H7 (cell line): ENCODE measurements at regions not wholly inside any gene's neighbourhood (a gene's known extent, or its start where the extent isn't known, plus 50 kb on each side); places are given as distances from the start of the nearest gene placed in this dataset.

Experiments
- DNase-seq: peaks from one replicate; pipeline ENCODE4 v3.0.0; 2012
- H3K27me3 ChIP-seq: 2 replicates; pipeline ENCODE4 v1.6.0; 2011; ENCODE audit warnings: mild to moderate bottlenecking, low read length; ENCODE audit not compliant: control insufficient read depth, insufficient read depth
- H3K36me3 ChIP-seq: replicated peaks from 2 replicates; pipeline ENCODE4 v1.5.1; 2011; ENCODE audit warnings: low read length; ENCODE audit not compliant: control insufficient read depth, insufficient read depth
- H3K4me3 ChIP-seq: 2 replicates; pipeline ENCODE4 v1.5.1; 2011; ENCODE audit warnings: low read depth, mild to moderate bottlenecking, control low read depth, low read length, moderate library complexity; ENCODE audit not compliant: insufficient read depth

DNA sequence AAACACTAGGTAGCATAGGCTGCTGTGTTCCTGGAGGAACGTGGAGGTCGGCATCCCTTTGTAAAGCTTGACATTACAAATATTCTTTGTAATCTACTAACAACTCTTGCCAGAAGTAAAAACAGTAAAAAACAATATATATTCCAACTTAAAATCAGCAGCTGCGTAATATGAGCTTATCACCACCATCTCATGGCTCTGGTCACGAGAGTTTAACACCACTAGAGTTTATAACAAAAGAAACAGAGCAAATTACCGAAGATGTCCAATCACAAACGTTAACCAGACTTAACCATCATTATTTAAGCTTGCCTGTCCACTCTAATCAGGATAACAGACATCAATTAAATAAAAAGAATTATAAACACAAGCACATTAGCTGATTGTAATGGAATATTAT is 236.7 kb downstream of the PCDH7 start:
- no peaks in the 10 kb centered on the region for H3K27me3 ChIP-seq
- no peaks in the 10 kb centered on the region for H3K36me3 ChIP-seq

GRCh38 chr4:30957706-30958105 is 237.5 kb downstream of the PCDH7 start:
- no peak for DNase-seq
- Histone ChIP-seq H3K36me3 (no peaks in the 10 kb centered on the region), H3K27me3 (no peaks in the 10 kb centered on the region), H3K4me3 (no peak overlapping the region)

More for the DNA sequence above, 236.7 kb downstream of the PCDH7 start:
- no peak overlapping the region for H3K4me3 ChIP-seq
- no peak for DNase-seq

GRCh38 chr4:30959781-30960485 is 239.8 kb downstream of the PCDH7 start:
- DNase-seq, result no peak
- Histone ChIP-seq H3K4me3 (no peak overlapping the region), H3K27me3 (no peaks in the 10 kb centered on the region), H3K36me3 (no peaks in the 10 kb centered on the region)

DNA sequence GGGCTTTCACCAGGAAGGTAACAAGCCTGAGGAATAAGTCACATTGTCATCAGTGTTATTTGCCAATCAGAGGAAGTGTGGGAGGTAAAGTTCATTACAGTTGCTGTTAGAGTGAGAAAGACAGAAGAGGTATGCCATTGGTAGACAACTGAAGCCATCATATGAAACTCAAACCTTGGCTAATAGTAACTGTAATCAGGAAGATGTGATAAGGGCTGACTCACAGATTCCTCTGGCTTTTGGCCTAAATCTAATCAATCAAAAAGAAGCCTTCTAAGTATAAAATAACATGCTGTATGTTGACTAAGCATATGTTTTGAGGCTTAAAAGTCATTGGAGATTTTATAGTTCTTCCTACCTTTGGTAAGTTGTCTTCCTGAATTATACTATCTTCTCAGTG is 242.8 kb downstream of the PCDH7 start:
- H3K27me3 ChIP-seq, result no peaks in the 10 kb centered on the region
- no peaks in the 10 kb centered on the region for H3K36me3 ChIP-seq
- H3K4me3 ChIP-seq, result no peak overlapping the region
- no peak for DNase-seq

DNA sequence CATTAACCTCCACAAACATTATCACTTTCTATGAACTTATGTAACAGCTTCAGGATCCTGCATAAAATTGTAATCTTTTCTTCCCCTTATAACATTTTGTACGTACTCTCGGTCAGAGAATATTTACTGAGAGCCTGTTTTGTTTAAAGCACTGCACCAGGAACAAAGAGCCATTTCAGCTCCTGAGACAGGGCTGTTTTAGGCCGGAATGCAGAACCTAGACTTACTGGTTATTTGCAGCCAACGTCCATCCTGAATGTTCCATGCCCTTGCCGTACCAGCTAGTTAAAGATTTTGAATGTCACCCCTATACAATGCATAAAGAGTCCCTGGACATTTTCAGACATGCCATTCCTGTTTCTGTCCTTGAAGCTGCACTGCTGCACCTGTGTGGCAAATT is 248.8 kb downstream of the PCDH7 start:
- Histone ChIP-seq H3K36me3 (no peaks in the 10 kb centered on the region), H3K27me3 (no peaks in the 10 kb centered on the region), H3K4me3 (no peak overlapping the region)
- no peak for DNase-seq

- no peak for DNase-seq
- H3K36me3 ChIP-seq, result no peaks in the 10 kb centered on the region
- no peaks in the 10 kb centered on the region for H3K27me3 ChIP-seq
- H3K4me3 ChIP-seq, result no peak overlapping the region
Observed at GRCh38 chr4:30972542-30972941, 252.4 kb downstream of the PCDH7 start.

GRCh38 chr4:30973993-30974392 is 253.8 kb downstream of the PCDH7 start:
- DNase-seq, result no peak
- H3K36me3 ChIP-seq, result no peaks in the 10 kb centered on the region
- H3K4me3 ChIP-seq, result no peak overlapping the region
- no peaks in the 10 kb centered on the region for H3K27me3 ChIP-seq

GRCh38 chr4:30979402-30979801 is 259.2 kb downstream of the PCDH7 start:
- DNase-seq, result no peak
- Histone ChIP-seq H3K36me3 (no peaks in the 10 kb centered on the region), H3K4me3 (no peak overlapping the region), H3K27me3 (no peaks in the 10 kb centered on the region)

- no peak for DNase-seq
- no peak overlapping the region for H3K4me3 ChIP-seq
- H3K27me3 ChIP-seq, result no peaks in the 10 kb centered on the region
- no peaks in the 10 kb centered on the region for H3K36me3 ChIP-seq
Observed at GRCh38 chr4:30989508-30989907, 269.3 kb downstream of the PCDH7 start.

DNA sequence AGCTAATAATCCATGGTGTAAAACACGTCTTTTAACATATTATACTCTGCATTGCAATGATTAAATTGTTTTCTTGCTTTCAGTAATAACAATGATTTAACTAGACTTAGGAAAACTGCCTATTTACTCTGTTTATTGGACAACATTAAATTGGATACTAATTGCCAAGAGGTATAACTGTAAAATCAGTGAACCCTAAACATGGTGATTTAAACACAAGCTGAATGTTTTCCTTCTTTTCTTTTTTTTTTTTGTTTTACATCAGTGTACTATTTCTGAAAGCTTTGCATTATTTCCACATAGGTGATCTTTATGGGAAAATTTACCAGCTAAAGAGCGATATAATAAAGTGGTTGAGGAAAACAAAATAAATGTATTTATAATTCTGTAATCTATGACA is 276.7 kb downstream of the PCDH7 start:
- no peaks in the 10 kb centered on the region for H3K36me3 ChIP-seq
- H3K27me3 ChIP-seq, result no peaks in the 10 kb centered on the region
- no peak for DNase-seq
- no peak overlapping the region for H3K4me3 ChIP-seq

- no peaks in the 10 kb centered on the region for H3K36me3 ChIP-seq
- DNase-seq, result no peak
- no peak overlapping the region for H3K4me3 ChIP-seq
- no peaks in the 10 kb centered on the region for H3K27me3 ChIP-seq
Observed at GRCh38 chr4:31005037-31005436, 284.9 kb downstream of the PCDH7 start.

DNA sequence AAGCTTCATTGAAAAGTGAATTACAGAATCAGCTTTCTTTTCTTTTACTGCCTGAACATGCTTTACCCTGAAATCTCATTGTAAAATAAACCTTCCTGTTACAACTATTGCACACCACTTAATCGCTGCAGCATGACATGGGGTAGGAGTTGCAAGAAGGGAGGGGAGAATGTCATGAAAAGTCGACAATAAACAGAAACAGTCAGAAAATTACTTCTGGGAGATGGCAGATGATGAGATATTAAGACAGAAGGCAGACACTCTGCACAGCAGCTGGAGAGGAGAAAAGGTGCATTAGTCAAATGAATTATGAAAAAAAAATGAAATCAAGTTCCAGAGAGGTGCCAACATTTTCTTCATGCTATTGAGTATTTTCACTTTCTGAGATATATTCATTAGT is 287.7 kb downstream of the PCDH7 start:
- Histone ChIP-seq H3K36me3 (no peaks in the 10 kb centered on the region), H3K4me3 (no peak overlapping the region), H3K27me3 (no peaks in the 10 kb centered on the region)
- DNase-seq, result no peak

GRCh38 chr4:31009926-31010325 is 289.8 kb downstream of the PCDH7 start:
- no peaks in the 10 kb centered on the region for H3K27me3 ChIP-seq
- DNase-seq, result no peak
- no peak overlapping the region for H3K4me3 ChIP-seq
- H3K36me3 ChIP-seq, result no peaks in the 10 kb centered on the region

DNA sequence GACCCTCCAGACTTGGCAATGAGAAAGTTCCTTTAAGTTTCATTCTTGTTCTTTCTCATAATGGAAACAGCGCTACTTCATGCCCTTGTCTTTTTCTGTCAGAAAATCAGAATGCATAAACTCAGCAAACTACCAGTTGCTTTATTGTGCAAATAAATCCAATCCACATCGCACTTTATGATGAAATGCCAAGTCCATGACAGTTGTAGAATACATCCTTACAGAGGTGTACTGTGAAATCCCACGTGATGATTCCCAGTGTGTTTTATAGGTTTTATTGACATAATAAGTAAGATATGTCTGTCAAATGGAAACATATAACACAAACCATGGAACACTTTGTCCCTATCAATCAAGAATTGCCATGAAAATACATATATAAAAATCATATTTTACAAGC is 295.0 kb downstream of the PCDH7 start:
- Histone ChIP-seq H3K36me3 (no peaks in the 10 kb centered on the region), H3K27me3 (no peaks in the 10 kb centered on the region), H3K4me3 (no peak overlapping the region)
- DNase-seq, result no peak

GRCh38 chr4:31016322-31017061 is 296.3 kb downstream of the PCDH7 start:
- peak; percentile 13 for DNase-seq
- no peak overlapping the region for H3K4me3 ChIP-seq
- H3K27me3 ChIP-seq, result no peaks in the 10 kb centered on the region
- H3K36me3 ChIP-seq, result no peaks in the 10 kb centered on the region
